ENCODE measurements at regions not wholly inside any gene's neighbourhood (a gene's known extent, or its start where the extent isn't known, plus 50 kb on each side); places are given as distances from the start of the nearest gene placed in this dataset.

DNA sequence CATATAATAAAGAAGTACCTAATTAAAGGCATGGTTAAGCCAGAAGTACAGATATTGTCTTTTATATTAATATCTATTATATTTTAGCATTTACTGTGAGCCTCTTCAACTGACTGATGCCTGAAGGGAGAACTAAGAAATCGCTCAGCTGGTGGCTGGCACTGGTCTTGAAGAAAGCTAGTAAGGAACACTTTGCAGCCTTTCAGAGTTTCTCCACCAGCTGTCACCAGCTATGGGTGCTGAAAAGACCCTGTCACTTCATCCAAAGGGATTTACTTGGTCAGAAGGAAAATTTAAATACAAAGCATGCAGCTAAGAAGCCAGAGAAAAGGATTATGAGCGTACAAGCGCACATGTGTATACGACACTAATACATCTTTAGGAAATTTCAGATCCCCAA, 525.9 kb downstream of the TMEM182 start:
- FAIRE-seq, result no peak

DNA sequence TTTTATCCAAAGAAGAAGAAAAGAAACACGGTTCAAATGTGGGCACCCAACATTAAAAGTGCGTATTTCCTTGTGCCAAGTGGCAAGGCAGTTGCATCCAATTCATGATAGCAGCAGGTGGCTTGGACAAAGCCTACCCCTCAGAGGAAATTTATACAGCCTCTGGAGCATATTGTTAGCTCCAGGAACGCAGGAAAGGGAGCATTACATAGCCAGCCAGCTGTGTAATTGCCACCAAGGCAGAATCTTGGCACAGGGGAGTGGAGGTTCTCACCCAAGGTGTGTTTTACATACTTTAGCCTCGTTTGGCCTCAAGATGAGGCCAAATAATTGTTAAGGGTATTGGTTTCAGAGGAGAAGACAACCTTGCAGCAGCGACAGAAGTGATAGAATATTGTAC, 526.9 kb downstream of the TMEM182 start:
- TF ChIP-seq EZH2 (IDR thresholded peaks at IDR 0.05; ENCODE audit: insufficient read depth, low read length), result no peak
- no peak overlapping the region for H3K27ac Mint-ChIP-seq (ENCODE audit: unreplicated experiment)

More for the DNA sequence above, 525.9 kb downstream of the TMEM182 start:
- Histone ChIP-seq H2AFZ (ENCODE audit: low read depth, low read length) (no peak overlapping the region), H3K36me3 (ENCODE audit: insufficient read depth, low read length) (no peaks in the 10 kb centered on the region), H3K4me2 (ENCODE audit: low read length) (no peak overlapping the region), H3K4me3 (ENCODE audit: insufficient read depth, low read depth, low read length) (no peak overlapping the region), H4K20me1 (ENCODE audit: insufficient read depth, low read length) (no peaks in the 10 kb centered on the region), H3K4me1 (ENCODE audit: insufficient read depth, low read length) (no peaks in the 10 kb centered on the region), H3K9me3 (ENCODE audit: insufficient read depth, low read depth, low read length) (no peaks in the 10 kb centered on the region), H3K27ac (ENCODE audit: low read depth, low read length) (no peak overlapping the region), H3K9ac (ENCODE audit: low read length) (no peak overlapping the region), H3K79me2 (ENCODE audit: insufficient read depth, low read length) (no peaks in the 10 kb centered on the region), H3K27me3 (ENCODE audit: insufficient read depth, low read length) (no peaks in the 10 kb centered on the region)
- no peak for DNase-seq (ENCODE audit: low read depth)
- H3K4me3 Mint-ChIP-seq (ENCODE audit: unreplicated experiment), result no peak overlapping the region
- no peak overlapping the region for H3K27ac Mint-ChIP-seq (ENCODE audit: unreplicated experiment)
- no peaks in the 10 kb centered on the region for H3K4me1 Mint-ChIP-seq (ENCODE audit: low read depth, unreplicated experiment)
- H3K36me3 Mint-ChIP-seq (ENCODE audit: low read depth, unreplicated experiment), result no peaks in the 10 kb centered on the region
- no peak for TF ChIP-seq CTCF (IDR thresholded peaks at IDR 0.05; ENCODE audit: insufficient read depth, low read depth, low read length)
- TF ChIP-seq EZH2 (IDR thresholded peaks at IDR 0.05; ENCODE audit: insufficient read depth, low read length), result no peak
- no peaks in the 10 kb centered on the region for H3K9me3 Mint-ChIP-seq (ENCODE audit: unreplicated experiment)
- H3K27me3 Mint-ChIP-seq (ENCODE audit: low read depth, unreplicated experiment), result peaks cover 6% of the 10 kb centered on the region

GRCh38 chr2:103289105-103289725, 527.4 kb downstream of the TMEM182 start:
- no peak overlapping the region for H2AFZ ChIP-seq (ENCODE audit: low read depth, low read length)
- Mint-ChIP-seq H3K4me1 (ENCODE audit: low read depth, unreplicated experiment) (no peaks in the 10 kb centered on the region), H3K9me3 (ENCODE audit: unreplicated experiment) (no peaks in the 10 kb centered on the region), H3K27ac (ENCODE audit: unreplicated experiment) (no peak overlapping the region), H3K27me3 (ENCODE audit: low read depth, unreplicated experiment) (peaks cover 9% of the 10 kb centered on the region), H3K36me3 (ENCODE audit: low read depth, unreplicated experiment) (no peaks in the 10 kb centered on the region), H3K4me3 (ENCODE audit: unreplicated experiment) (no peak overlapping the region)
- no peak overlapping the region for H3K4me2 ChIP-seq (ENCODE audit: low read length)
- TF ChIP-seq CTCF (IDR thresholded peaks at IDR 0.05; ENCODE audit: insufficient read depth, low read depth, low read length) (peak; percentile 21), EZH2 (IDR thresholded peaks at IDR 0.05; ENCODE audit: insufficient read depth, low read length) (no peak)
- H3K27ac ChIP-seq (ENCODE audit: low read depth, low read length), result no peak overlapping the region
- H3K9ac ChIP-seq (ENCODE audit: low read length), result no peak overlapping the region
- H4K20me1 ChIP-seq (ENCODE audit: insufficient read depth, low read length), result no peaks in the 10 kb centered on the region
- H3K9me3 ChIP-seq (ENCODE audit: insufficient read depth, low read depth, low read length), result no peaks in the 10 kb centered on the region
- no peaks in the 10 kb centered on the region for H3K79me2 ChIP-seq (ENCODE audit: insufficient read depth, low read length)
- H3K27me3 ChIP-seq (ENCODE audit: insufficient read depth, low read length), result no peaks in the 10 kb centered on the region
- no peaks in the 10 kb centered on the region for H3K36me3 ChIP-seq (ENCODE audit: insufficient read depth, low read length)
- H3K4me3 ChIP-seq (ENCODE audit: insufficient read depth, low read depth, low read length), result no peak overlapping the region
- H3K4me1 ChIP-seq (ENCODE audit: insufficient read depth, low read length), result no peaks in the 10 kb centered on the region
- FAIRE-seq, result no peak
- DNase-seq (ENCODE audit: low read depth), result peak; percentile 1

More for the DNA sequence above, 526.9 kb downstream of the TMEM182 start:
- H2AFZ ChIP-seq (ENCODE audit: low read depth, low read length), result no peak overlapping the region
- H3K27me3 ChIP-seq (ENCODE audit: insufficient read depth, low read length), result no peaks in the 10 kb centered on the region
- no peak overlapping the region for H3K4me3 ChIP-seq (ENCODE audit: insufficient read depth, low read depth, low read length)
- H3K4me2 ChIP-seq (ENCODE audit: low read length), result no peak overlapping the region
- H3K36me3 ChIP-seq (ENCODE audit: insufficient read depth, low read length), result no peaks in the 10 kb centered on the region
- H3K4me1 ChIP-seq (ENCODE audit: insufficient read depth, low read length), result no peaks in the 10 kb centered on the region
- no peaks in the 10 kb centered on the region for H4K20me1 ChIP-seq (ENCODE audit: insufficient read depth, low read length)
- H3K79me2 ChIP-seq (ENCODE audit: insufficient read depth, low read length), result no peaks in the 10 kb centered on the region
- Mint-ChIP-seq H3K4me1 (ENCODE audit: low read depth, unreplicated experiment) (no peaks in the 10 kb centered on the region), H3K4me3 (ENCODE audit: unreplicated experiment) (no peak overlapping the region), H3K27me3 (ENCODE audit: low read depth, unreplicated experiment) (peaks cover 11% of the 10 kb centered on the region), H3K36me3 (ENCODE audit: low read depth, unreplicated experiment) (no peaks in the 10 kb centered on the region), H3K9me3 (ENCODE audit: unreplicated experiment) (no peaks in the 10 kb centered on the region)
- no peaks in the 10 kb centered on the region for H3K9me3 ChIP-seq (ENCODE audit: insufficient read depth, low read depth, low read length)
- FAIRE-seq, result no peak
- no peak overlapping the region for H3K9ac ChIP-seq (ENCODE audit: low read length)
- H3K27ac ChIP-seq (ENCODE audit: low read depth, low read length), result no peak overlapping the region
- DNase-seq (ENCODE audit: low read depth), result no peak

Measured in astrocyte (in vitro differentiated cells and primary cell).